ENCODE measurements at regions not wholly inside any gene's neighbourhood (a gene's known extent, or its start where the extent isn't known, plus 50 kb on each side); places are given as distances from the start of the nearest gene placed in this dataset.

DNA sequence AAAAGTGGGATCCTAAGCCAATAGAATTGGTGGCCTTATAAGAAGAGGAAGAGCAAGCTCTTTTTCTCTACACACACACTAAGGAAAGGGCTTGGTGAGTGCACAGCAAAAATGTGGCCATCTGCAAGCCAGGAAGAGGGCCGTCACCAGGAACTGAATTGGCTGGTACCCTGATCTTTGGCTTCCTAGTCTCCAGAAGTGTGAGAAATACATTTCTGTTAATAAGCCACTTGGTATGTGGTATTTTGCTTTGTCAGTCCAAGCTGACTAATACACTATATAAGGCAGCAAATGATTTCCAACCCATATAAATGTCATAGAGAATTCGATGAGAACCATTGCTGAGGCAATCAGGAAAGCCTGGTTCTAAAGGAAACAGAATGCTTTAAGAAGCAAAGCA lies 816.3 kb upstream of the SEMA6D start:
- no peak for TF ChIP-seq CREB1 (IDR thresholded peaks at IDR 0.05; ENCODE audit: low read depth)
- no peak for TF ChIP-seq BCL11A (IDR thresholded peaks at IDR 0.05; ENCODE audit: low read depth, low read length)
- no peak for TF ChIP-seq CTCF (IDR thresholded peaks at IDR 0.05 in 2 of 3, conservative IDR thresholded peaks at IDR 0.05 in 1 of 3; ENCODE audit: control insufficient read depth in 2 of 3, extremely low read depth in 1 of 3, insufficient read depth in 1 of 3, low read depth in 3 of 3, low read length in 3 of 3)
- no peak for TF ChIP-seq EZH2 (IDR thresholded peaks at IDR 0.05; ENCODE audit: borderline replicate concordance, control insufficient read depth, low read depth, low read length)
- TF ChIP-seq TCF12 (IDR thresholded peaks at IDR 0.05; ENCODE audit: low read depth, low read length): no peak
- TF ChIP-seq, protein P1, sequence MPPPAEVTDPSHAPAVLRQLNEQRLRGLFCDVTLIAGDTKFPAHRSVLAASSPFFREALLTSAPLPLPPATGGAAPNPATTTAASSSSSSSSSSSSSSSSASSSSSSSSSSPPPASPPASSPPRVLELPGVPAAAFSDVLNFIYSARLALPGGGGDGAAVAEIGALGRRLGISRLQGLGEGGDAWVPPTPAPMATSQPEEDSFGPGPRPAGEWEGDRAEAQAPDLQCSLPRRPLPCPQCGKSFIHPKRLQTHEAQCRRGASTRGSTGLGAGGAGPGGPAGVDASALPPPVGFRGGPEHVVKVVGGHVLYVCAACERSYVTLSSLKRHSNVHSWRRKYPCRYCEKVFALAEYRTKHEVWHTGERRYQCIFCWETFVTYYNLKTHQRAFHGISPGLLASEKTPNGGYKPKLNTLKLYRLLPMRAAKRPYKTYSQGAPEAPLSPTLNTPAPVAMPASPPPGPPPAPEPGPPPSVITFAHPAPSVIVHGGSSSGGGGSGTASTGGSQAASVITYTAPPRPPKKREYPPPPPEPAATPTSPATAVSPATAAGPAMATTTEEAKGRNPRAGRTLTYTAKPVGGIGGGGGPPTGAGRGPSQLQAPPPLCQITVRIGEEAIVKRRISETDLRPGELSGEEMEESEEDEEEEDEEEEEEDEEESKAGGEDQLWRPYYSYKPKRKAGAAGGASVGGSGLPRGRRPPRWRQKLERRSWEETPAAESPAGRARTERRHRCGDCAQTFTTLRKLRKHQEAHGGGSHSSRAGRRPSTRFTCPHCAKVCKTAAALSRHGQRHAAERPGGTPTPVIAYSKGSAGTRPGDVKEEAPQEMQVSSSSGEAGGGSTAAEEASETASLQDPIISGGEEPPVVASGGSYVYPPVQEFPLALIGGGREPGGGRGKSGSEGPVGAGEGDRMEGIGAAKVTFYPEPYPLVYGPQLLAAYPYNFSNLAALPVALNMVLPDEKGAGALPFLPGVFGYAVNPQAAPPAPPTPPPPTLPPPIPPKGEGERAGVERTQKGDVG (CRISPR knock-in tag; IDR thresholded peaks at IDR 0.05): no peak
- no peak for TF ChIP-seq ELK1 (IDR thresholded peaks at IDR 0.05; ENCODE audit: low read depth, low read length)
- TF ChIP-seq USF2 (IDR thresholded peaks at IDR 0.05; ENCODE audit: borderline replicate concordance, low read depth, low read length): no peak

Measured in GM12878 (cell line).